Panc1 (cell line): ENCODE measurements at regions not wholly inside any gene's neighbourhood (a gene's known extent, or its start where the extent isn't known, plus 50 kb on each side); places are given as distances from the start of the nearest gene placed in this dataset.

Source experiments
- CTCF ChIP-seq: fragments of 450-650 bp; IDR thresholded peaks from 2 replicates; pipeline ENCODE4 v1.5.1; 2017; ENCODE audit warnings: mild to moderate bottlenecking
- POLR2AphosphoS5 ChIP-seq: IDR thresholded peaks from 2 replicates; pipeline ENCODE4 v1.6.1; 2012; ENCODE audit warnings: mild to moderate bottlenecking, low read depth, low read length, moderate library complexity
- REST ChIP-seq, 2 experiments: IDR thresholded peaks; 2 replicates each; pipeline ENCODE4 v1.6.1; 2011 to 2012; ENCODE audit warnings: low read depth in 2 of 2, control low read depth in 1 of 2, low read length in 1 of 2, mild to moderate bottlenecking in 1 of 2, moderate library complexity in 1 of 2; ENCODE audit not compliant: insufficient read depth in 1 of 2
- SIN3A ChIP-seq: IDR thresholded peaks from 2 replicates; pipeline ENCODE4 v1.6.1; 2012; ENCODE audit warnings: low read depth, mild to moderate bottlenecking, low read length, moderate library complexity, borderline replicate concordance; ENCODE audit not compliant: insufficient read depth
- TCF7L2 ChIP-seq: IDR thresholded peaks from 2 replicates; pipeline ENCODE4 v1.6.1; 2011; ENCODE audit warnings: mild to moderate bottlenecking, low read depth, low read length, inconsistent platforms

- TF ChIP-seq POLR2AphosphoS5 = no peak
- TF ChIP-seq CTCF = no peak
- no peak for TF ChIP-seq SIN3A
- no peak for TF ChIP-seq REST (IDR thresholded peaks at IDR 0.05; ENCODE audit: insufficient read depth in 1 of 2, low read depth in 2 of 2, low read length in 1 of 2)
- no peak for TF ChIP-seq TCF7L2
These were observed 188.0 kb upstream of the ADGRB3 start for GRCh38 chr6:68447112-68447511.
